ENCODE measurements at regions not wholly inside any gene's neighbourhood (a gene's known extent, or its start where the extent isn't known, plus 50 kb on each side); places are given as distances from the start of the nearest gene placed in this dataset.

DNA sequence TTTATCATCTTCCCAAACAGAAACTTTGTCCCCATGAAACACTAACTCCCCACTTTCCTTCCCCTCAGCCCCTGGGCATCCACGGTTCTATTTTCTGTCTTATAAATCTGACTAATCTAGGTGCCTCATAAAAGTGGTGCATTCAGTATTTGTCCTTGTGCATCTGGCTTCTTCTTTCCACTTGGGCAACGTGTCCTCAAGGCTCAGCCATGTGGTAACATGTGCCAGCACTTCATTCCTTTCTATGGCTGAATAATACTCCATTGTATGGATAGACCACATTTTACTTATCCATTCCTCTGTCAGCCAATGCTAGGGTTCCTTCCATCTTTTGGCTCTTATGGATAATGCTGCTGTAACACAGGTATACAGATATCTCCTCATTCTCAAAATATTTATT, 305.0 kb upstream of the RUNX1 start:
- no peak for DNase-seq

DNA sequence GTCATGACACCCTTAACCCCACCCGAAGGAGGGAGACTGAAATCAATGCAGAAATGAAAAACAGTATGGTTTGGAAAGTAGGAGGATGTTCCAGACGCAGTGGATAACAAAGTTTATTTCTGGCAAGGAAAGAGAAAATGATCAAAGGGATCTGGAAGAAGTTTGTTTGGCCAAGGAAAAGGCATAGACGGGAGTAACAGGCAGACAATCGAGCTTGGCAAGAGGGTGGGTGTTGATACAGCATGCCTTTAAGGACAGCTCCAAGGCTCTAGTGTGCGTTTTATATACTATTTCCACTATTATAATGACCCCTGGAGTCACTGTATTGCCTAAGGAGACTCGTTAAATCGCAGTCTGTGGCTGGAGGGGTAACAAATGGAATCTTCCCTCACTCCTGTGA, 303.7 kb upstream of the RUNX1 start:
- DNase-seq: no peak

DNA sequence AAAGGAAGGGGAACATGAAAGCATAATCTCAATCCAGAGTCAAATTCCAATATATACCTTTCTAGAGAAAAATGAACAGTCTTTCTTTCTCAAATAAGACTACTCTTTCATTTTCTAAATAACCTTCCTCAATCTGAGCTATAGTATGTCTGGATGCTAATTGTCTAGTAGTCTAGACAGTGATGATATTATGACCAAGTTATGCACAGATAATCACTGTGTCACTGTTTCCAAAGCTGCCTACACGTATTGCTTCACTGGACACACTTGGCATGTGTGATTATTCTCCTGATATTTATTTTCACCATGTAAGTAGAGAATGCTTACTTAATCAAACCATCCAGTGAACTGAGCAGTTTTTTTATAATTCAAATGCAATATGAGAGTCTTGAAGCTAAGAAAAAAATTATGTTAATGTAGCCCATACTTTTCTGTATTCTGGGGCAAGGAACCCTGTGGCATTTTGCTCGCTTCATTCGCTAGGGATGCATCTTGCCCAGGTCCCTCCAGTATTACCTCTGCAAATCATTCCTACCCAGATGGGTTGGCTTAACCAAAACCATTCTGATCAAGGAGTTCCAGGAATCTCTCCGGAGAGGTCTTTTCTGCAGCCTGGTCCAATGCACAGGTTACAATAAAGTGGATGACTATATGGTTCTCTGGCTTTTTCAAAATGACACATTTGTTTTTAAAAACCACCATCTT, 303.1 kb upstream of the RUNX1 start:
- DNase-seq: no peak

GRCh38 chr21:35351434-35351833, 302.3 kb upstream of the RUNX1 start:
- DNase-seq: no peak

GRCh38 chr21:35350965-35351364, 301.9 kb upstream of the RUNX1 start:
- DNase-seq: no peak

GRCh38 chr21:35349376-35350080, 300.4 kb upstream of the RUNX1 start:
- DNase-seq: no peak

GRCh38 chr21:35348686-35349085, 299.6 kb upstream of the RUNX1 start:
- DNase-seq: no peak

DNA sequence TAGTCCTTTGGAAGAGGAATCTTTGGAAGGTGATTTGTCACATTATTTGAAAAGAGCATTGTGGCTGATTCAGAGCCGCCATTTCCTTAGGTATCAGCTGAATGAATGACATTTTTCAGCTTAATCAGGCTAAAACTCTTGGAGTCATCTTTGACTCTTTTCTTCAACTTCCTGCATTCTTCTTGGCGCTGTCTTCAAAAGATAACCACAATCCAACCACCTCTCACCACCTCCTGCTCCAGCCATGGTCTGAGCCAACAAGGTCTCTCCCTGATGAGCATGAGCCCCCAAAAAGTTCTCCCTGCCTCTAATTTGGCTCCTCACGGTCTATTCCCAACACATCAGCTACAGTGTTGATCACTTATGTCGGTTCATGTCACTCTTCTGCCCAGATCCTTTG, 297.6 kb upstream of the RUNX1 start:
- DNase-seq: no peak

- DNase-seq: no peak
Measured at GRCh38 chr21:35345954-35346353, 296.9 kb upstream of the RUNX1 start.

DNA sequence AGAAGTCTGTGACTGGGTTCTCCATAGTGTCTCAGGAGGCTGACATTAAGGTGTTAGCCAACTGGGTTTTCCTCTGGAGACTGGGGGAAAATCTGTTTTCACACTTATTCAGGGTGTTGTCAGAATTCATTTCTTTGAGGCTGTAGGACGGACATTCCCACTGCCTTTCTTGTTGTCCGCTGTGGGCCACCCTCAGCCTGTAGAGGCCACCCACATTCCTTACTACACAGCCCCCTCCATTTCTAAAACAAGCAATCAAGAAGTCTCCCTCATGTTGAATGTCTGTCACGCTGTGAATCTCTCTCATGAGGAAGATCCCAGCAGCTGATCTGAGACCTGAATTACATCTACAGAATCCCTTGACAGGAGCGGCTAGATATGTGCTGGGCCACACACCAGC, 295.5 kb upstream of the RUNX1 start:
- DNase-seq: no peak

DNA sequence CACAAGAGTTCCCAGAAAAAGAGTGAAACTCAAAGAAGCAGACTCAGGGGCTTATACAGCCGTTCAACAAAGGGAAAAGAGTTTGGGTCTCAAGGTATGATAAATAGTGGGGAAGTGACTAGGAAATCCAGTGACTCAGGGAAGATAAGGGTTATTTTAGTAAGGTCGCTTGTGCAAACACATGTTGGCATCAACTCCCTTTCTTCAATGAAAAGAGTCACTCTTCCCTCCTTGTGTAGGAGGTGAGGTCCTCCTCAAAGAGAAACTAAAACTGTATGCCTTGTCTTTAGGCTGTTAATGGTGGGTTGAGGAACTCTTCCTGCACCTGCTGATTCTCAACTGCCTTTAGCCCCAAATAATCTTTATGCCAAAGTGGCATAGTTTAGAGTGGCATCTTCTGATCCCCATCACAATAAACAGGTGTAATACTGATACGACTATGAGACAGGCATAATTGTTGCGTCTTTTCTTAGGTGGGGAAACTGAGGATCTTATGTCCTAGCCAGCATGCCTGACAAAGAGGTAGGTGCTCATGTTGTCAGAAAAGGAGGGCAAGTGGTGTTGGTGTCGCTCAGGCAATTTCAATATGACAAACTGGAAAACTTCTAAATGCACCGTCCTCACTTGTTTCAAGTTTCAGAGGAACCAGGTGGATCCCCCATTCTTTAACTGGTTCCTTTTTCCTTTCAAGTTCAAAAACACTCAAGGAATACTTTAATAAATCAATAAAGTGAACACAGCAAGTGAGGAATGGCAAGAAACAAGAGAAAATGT, 294.1 kb upstream of the RUNX1 start:
- no peak for DNase-seq

DNA sequence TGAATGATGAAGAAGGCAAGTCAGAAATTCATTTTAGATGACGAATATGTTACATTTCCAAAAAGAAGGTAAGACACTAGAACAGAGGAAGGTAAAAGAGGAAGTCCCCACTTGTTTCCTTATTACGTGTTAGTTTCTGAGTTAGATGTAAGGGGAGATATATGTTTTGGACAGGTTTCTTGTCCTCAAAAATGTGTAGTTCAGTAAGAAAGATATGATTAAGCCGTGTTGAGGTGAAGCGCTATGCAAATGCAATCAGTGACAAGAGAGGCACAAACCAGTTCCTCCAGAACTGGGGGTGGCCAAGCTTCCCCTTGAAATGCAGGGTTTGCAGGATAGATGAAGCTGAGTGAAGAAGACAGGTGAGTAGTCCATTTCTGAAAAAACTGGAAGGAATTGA, 293.3 kb upstream of the RUNX1 start:
- DNase-seq: no peak

GRCh38 chr21:35340273-35340672, 291.2 kb upstream of the RUNX1 start:
- DNase-seq: no peak

GRCh38 chr21:35338881-35339632, 290.0 kb upstream of the RUNX1 start:
- DNase-seq: no peak

GRCh38 chr21:35338281-35338680, 289.2 kb upstream of the RUNX1 start:
- no peak for DNase-seq

DNA sequence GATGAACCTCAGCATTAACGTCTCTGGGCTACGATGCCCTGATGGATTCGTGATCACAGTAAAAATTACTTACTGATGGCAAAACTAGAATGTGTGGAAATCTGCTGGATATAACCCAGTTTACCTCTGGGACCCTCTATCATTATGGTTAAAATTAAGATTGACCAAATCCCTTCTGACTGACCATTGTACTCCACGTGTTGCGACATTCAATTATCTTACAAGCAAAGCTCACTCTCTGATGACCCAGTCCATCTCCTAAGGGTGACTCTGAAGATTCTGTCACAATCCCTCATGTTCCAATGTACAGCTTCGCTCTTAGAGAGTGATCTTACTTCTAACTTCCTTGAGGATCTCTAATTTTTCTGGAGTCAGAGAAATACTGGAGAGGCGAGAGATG, 288.5 kb upstream of the RUNX1 start:
- no peak for DNase-seq

GRCh38 chr21:35336534-35336933, 287.4 kb upstream of the RUNX1 start:
- no peak for DNase-seq

GRCh38 chr21:35335951-35336446, 286.9 kb upstream of the RUNX1 start:
- no peak for DNase-seq

GRCh38 chr21:35333831-35334618, 284.9 kb upstream of the RUNX1 start:
- no peak for DNase-seq

GRCh38 chr21:35332841-35333426, 283.8 kb upstream of the RUNX1 start:
- DNase-seq: no peak

DNA sequence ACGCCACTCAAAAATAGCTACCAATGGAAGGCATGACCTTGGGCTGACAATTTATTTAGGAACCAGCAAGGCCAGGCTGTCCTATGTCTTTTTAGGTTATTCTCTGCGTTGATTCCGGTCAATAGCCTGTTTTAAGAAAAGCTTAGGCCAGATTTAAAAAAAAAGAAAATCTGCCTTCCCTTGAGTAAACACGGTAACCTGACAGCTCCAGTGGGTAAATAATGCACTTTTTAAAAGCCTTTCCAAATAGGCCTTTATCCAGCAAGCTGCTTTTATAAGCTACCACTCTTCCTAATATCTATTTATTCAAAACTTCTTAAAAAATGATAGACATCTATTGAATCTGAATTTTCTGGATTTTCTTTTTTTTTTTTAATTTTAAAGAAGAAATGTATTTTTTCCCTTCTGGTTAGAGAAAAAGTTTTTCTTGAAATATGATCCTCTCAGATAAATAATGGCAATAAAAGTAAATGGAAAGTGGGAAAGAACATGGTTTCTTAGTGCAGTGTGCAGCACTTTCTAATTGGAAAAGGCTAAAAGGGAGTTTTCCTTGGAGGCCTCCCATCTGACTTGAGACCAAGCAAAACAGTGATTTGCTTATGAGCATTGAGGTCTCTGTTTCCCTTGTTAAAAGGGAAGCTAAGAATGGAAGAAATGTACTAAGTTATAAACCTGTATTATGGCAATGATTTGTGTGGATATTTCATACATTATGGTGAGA, 281.0 kb upstream of the RUNX1 start:
- DNase-seq: no peak
